ENCODE measurements at regions not wholly inside any gene's neighbourhood (a gene's known extent, or its start where the extent isn't known, plus 50 kb on each side); places are given as distances from the start of the nearest gene placed in this dataset.

DNA sequence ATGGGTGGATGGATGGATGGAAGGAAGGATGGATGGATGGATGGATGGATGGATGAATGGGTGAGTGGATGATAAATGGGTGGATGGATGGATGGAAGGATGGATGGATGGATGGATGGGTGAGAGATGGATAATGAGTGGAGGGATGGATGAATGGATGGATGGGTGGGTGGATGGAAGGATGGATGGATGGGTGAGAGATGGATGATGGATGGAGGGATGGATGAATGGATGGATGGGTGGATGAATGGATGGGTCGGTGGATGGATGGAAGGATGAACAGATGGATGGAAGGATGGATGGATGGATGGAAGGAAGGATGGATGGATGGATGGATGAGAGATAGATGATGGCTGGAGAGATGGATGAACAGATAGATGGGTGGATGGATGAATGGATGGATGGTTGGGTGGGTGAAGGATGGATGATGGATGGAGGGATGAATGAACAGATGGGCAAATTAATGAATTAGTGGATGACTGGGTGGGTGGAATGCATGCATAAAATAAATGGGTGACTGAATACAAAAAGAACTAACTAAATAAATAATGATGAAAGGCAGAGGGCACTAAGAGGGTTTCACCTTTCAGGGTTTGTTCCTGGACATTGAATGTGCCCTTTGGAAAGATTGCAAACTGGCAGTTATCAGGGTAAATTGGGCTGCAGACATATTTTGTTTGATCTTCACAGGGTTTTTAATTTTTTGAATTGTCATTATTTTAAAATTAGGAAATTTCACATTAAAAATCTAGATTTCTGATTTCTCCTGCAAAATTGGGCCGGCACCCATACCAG is 50.9 kb upstream of the PTPN1 start:
- no peaks in the 10 kb centered on the region for H3K36me3 ChIP-seq (replicated peaks in 1 of 2)
- H3K27me3 ChIP-seq: no peaks in the 10 kb centered on the region
- DNase-seq: no peak
- H3K4me1 ChIP-seq (replicated peaks in 1 of 2): peaks cover 12 to 15% of the 10 kb centered on the region in 2 donors
- WGBS, 4 donors: 92 to 100% (median 94%) methylated on average over 2 of the region's 2 CpGs
- H3K9me3 ChIP-seq (replicated peaks in 1 of 3): no peaks in the 10 kb centered on the region
- TF ChIP-seq, protein P1, sequence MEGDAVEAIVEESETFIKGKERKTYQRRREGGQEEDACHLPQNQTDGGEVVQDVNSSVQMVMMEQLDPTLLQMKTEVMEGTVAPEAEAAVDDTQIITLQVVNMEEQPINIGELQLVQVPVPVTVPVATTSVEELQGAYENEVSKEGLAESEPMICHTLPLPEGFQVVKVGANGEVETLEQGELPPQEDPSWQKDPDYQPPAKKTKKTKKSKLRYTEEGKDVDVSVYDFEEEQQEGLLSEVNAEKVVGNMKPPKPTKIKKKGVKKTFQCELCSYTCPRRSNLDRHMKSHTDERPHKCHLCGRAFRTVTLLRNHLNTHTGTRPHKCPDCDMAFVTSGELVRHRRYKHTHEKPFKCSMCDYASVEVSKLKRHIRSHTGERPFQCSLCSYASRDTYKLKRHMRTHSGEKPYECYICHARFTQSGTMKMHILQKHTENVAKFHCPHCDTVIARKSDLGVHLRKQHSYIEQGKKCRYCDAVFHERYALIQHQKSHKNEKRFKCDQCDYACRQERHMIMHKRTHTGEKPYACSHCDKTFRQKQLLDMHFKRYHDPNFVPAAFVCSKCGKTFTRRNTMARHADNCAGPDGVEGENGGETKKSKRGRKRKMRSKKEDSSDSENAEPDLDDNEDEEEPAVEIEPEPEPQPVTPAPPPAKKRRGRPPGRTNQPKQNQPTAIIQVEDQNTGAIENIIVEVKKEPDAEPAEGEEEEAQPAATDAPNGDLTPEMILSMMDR (IDR thresholded peaks at IDR 0.05): no peak
- no peak for TF ChIP-seq POLR2A (IDR thresholded peaks at IDR 0.05)
- intact Hi-C loops (cut with DNase I): loop anchor here (5.0 to 10.0 kb wide), 2 partner anchors 55 to 57 kb away; no protein-coding TSS in a partner anchor
- no peak overlapping the region for H3K4me3 ChIP-seq
- H3K27ac ChIP-seq: no peak overlapping the region

DNA sequence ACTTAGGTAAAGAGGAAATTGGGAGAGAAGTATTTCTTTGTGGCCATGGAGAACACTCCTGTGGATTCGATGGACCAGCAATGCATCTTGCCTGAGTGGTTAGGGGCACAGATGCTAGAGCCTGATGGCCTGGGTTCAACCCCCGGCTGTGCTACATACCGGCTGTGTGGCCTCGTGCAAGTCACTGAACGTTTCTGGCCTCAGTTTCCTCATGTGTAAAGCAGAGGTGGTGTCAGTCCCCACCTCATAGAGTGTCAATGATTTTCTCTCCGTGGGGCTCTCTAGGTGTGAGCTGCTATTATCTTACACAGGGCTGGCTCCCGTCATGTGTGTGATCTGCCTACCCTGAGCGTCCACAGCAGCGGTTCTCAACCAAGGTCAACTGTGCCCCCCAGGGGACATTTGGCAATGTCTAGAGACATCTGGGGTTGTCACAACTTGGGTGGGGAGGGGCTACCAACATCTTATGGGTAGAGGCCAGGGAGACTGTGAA is 50.0 kb upstream of the PTPN1 start:
- peak overlapping the region in 4 of 5 donors; percentile 28 to 87 (median 43) for H3K27ac ChIP-seq
- TF ChIP-seq, protein P1 (IDR thresholded peaks at IDR 0.05): no peak
- no peak for TF ChIP-seq POLR2A (IDR thresholded peaks at IDR 0.05)
- 54 to 75% (median 71%) methylated on average over 9 of the region's 9 CpGs for WGBS, 4 donors
- no peaks in the 10 kb centered on the region for H3K27me3 ChIP-seq
- H3K4me1 ChIP-seq (replicated peaks in 1 of 2): peaks cover 12 to 18% of the 10 kb centered on the region in 2 donors
- no peak overlapping the region for H3K4me3 ChIP-seq
- no peak for DNase-seq
- H3K36me3 ChIP-seq (replicated peaks in 1 of 2): no peaks in the 10 kb centered on the region
- intact Hi-C loops (cut with DNase I): loop anchor here (5.0 to 10.0 kb wide), 2 partner anchors 155 to 273 kb away; no protein-coding TSS in a partner anchor
- no peaks in the 10 kb centered on the region for H3K9me3 ChIP-seq (replicated peaks in 1 of 3)

Small RNA genes lying in the stretch of these regions (small RNA-seq; reads per million reads assigned to genes)
- 0 reads per million in 2 donors for gene RN7SL636P

Measured in adrenal gland (tissue), 9 donors.